ENCODE measurements at regions not wholly inside any gene's neighbourhood (a gene's known extent, or its start where the extent isn't known, plus 50 kb on each side); places are given as distances from the start of the nearest gene placed in this dataset.
A peak's percentile ranks its signal among the peaks of the same experiment; 100 is the strongest.

DNA sequence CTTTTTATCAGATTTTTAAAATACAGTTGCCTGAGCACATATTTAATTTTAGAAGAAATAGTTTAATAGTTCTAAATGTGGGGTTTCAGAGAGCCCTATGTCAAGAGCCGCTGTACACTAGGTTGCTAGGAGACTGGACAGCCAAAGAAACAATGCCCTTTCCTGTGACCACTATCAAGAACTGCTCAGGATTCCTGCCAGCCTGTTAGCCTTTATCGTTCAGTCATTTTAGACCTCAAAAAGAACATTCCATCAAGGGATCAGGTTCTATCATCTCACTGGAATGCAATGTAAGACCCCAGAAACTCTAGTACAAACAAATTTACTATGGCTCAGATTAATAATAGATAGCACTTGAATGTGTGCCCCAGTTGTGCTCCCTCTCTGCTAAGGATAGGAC lies 181.2 kb upstream of the CCN2 start:
- H3K4me3 ChIP-seq = no peak overlapping the region
- TF ChIP-seq POLR2AphosphoS5 (IDR thresholded peaks at IDR 0.05) (no peak), POLR2A (IDR thresholded peaks at IDR 0.05) (no peak)
- TF ChIP-seq, protein P1, sequence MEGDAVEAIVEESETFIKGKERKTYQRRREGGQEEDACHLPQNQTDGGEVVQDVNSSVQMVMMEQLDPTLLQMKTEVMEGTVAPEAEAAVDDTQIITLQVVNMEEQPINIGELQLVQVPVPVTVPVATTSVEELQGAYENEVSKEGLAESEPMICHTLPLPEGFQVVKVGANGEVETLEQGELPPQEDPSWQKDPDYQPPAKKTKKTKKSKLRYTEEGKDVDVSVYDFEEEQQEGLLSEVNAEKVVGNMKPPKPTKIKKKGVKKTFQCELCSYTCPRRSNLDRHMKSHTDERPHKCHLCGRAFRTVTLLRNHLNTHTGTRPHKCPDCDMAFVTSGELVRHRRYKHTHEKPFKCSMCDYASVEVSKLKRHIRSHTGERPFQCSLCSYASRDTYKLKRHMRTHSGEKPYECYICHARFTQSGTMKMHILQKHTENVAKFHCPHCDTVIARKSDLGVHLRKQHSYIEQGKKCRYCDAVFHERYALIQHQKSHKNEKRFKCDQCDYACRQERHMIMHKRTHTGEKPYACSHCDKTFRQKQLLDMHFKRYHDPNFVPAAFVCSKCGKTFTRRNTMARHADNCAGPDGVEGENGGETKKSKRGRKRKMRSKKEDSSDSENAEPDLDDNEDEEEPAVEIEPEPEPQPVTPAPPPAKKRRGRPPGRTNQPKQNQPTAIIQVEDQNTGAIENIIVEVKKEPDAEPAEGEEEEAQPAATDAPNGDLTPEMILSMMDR (IDR thresholded peaks at IDR 0.05) = no peak

DNA sequence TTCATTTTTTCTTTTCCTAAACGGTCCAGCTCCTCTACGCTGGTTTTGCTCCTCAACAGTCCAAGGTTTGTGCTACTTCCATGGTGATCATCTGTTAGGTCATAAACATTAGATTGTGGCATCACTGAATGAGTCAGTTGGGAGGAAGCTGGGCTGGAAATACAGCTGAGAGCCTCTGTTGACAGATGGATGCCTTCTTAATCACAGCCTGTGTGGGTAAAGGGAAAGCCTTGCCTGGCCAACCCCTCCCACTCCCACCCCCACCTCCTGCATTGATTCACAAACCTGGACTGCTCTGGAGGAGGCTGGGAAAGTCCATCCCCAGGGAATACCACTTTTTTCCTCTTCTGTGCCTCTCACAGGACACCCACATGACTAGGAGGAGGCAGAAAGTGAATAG lies 180.6 kb upstream of the CCN2 start:
- H3K36me3 ChIP-seq = no peaks in the 10 kb centered on the region
- TF ChIP-seq, protein P1 (IDR thresholded peaks at IDR 0.05) = no peak
- TF ChIP-seq POLR2A (IDR thresholded peaks at IDR 0.05) = no peak
- TF ChIP-seq POLR2AphosphoS5 (IDR thresholded peaks at IDR 0.05) = no peak
- no peaks in the 10 kb centered on the region for H3K4me1 ChIP-seq
- no peaks in the 10 kb centered on the region for H3K9me3 ChIP-seq
- no peaks in the 10 kb centered on the region for H3K27me3 ChIP-seq
- no peak for DNase-seq (ENCODE audit: low spot score in 2 of 2)
- intact Hi-C loops (cut with DNase I; ENCODE audit: low total_unique reads) = no loop called here
- H3K4me3 ChIP-seq = no peak overlapping the region
- H3K27ac ChIP-seq = peak overlapping the region; percentile 5 to 84

More for the DNA sequence above, 181.2 kb upstream of the CCN2 start:
- Histone ChIP-seq H3K4me1 (no peaks in the 10 kb centered on the region), H3K27ac (peak overlapping the region; percentile 5 to 84), H3K9me3 (no peaks in the 10 kb centered on the region), H3K36me3 (no peaks in the 10 kb centered on the region), H3K27me3 (no peaks in the 10 kb centered on the region)
- intact Hi-C loops (cut with DNase I; ENCODE audit: low total_unique reads) = no loop called here
- DNase-seq (ENCODE audit: low spot score in 2 of 2) = no peak

DNA sequence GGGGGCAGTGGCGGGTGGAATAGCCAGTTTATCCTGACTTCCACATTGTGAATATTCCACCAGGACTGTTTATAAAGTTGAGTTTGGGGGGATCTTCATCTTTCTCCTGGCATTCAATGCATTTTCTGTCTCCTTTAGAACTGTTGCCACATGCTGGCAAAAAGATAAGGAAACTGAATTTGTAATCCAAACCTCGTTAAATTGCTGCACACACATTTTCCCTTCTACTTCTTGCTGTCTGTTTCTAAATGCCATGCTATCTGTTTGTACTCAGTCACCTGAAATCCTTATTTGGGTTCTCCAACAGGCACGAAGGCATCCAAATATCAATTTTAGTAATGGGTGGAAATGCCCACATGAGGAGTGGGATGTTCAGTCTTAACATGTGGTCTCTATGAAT lies 180.2 kb upstream of the CCN2 start:
- intact Hi-C loops (cut with DNase I; ENCODE audit: low total_unique reads) = no loop called here
- H3K36me3 ChIP-seq = no peaks in the 10 kb centered on the region
- H3K27ac ChIP-seq = peak overlapping the region; percentile 5 to 84
- no peak for DNase-seq (ENCODE audit: low spot score in 2 of 2)
- H3K27me3 ChIP-seq = no peaks in the 10 kb centered on the region
- H3K9me3 ChIP-seq = no peaks in the 10 kb centered on the region
- TF ChIP-seq, protein P1 (IDR thresholded peaks at IDR 0.05) = no peak
- TF ChIP-seq POLR2AphosphoS5 (IDR thresholded peaks at IDR 0.05) = no peak
- H3K4me3 ChIP-seq = no peak overlapping the region
- H3K4me1 ChIP-seq = no peaks in the 10 kb centered on the region

DNA sequence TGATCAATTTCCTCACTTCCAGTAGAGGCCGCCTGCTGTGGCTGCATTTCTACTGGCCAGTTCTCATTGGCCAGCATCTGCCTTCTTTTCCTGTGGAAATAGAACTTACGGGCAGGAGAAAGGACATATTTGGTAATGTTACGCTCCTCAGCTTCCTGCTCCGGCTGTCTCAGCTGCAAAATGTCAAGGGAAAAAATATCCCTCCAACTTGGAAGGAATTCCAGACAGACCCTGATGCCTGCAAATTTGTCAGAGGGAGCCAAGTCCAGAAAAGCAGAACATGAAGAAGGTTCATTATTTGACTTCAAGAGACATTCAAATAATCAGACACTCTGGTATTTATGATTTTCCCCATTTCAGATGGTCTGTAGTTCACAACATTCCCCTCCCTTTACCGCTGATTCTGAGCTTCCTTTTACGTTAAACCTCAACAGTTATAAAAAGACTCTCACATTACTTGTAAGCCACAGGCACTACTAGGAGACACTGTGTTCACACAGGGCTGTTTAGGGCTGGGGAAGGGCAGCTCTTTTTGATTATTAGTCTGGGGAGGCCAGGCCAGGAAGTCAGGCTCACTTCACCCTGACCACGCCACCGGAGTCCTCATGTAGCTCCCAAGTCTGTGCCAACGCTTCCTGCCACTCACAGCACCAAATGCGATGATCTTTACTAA lies 179.6 kb upstream of the CCN2 start:
- Histone ChIP-seq H3K4me1 (no peaks in the 10 kb centered on the region), H3K27ac (peak overlapping the region; percentile 5 to 84), H3K4me3 (peak overlapping the region in 1 of 3 donors; percentile 8), H3K9me3 (no peaks in the 10 kb centered on the region), H3K36me3 (no peaks in the 10 kb centered on the region), H3K27me3 (no peaks in the 10 kb centered on the region)
- intact Hi-C loops (cut with DNase I; ENCODE audit: low total_unique reads) = no loop called here
- TF ChIP-seq, protein P1 (IDR thresholded peaks at IDR 0.05) = no peak
- TF ChIP-seq POLR2AphosphoS5 (IDR thresholded peaks at IDR 0.05) (no peak), POLR2A (IDR thresholded peaks at IDR 0.05) (no peak)
- DNase-seq (ENCODE audit: low spot score in 2 of 2) = no peak

DNA sequence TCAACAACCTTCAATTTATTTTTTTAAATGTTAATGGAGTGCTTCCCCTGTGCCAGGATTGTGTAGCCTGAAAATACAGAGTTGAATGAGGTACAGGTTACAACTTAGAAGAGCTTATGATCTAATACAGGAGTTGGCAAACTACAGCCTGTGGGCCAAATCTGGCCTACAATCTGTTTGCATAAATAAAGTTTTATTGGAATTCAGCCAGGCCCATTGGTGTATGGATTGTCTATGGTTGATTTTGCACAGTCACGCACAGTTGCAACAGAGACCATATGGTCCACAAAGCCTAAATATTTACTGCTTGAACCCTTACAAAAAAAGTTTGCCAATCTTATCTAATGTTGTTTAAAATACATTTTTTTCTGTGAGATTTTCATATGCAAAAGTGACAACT lies 177.3 kb upstream of the CCN2 start:
- intact Hi-C loops (cut with DNase I; ENCODE audit: low total_unique reads) = no loop called here
- DNase-seq (ENCODE audit: low spot score in 2 of 2) = no peak
- Histone ChIP-seq H3K36me3 (no peaks in the 10 kb centered on the region), H3K4me1 (peaks cover 0 to 5% of the 10 kb centered on the region in 2 donors), H3K27me3 (no peaks in the 10 kb centered on the region), H3K27ac (no peak overlapping the region), H3K9me3 (no peaks in the 10 kb centered on the region), H3K4me3 (no peak overlapping the region)
- TF ChIP-seq, protein P1 (IDR thresholded peaks at IDR 0.05) = no peak
- TF ChIP-seq POLR2A (IDR thresholded peaks at IDR 0.05) = no peak
